AG04450 (cell line): ENCODE measurements at regions not wholly inside any gene's neighbourhood (a gene's known extent, or its start where the extent isn't known, plus 50 kb on each side); places are given as distances from the start of the nearest gene placed in this dataset.
"Not testable (repeated sequence)": the region's sequence is repeated elsewhere in the genome, so short reads cannot be mapped to it uniquely, and the experiment has no call there.

Experiments
- CTCF ChIA-PET: fragments of 300-600, 350-600 bp; formaldehyde crosslinking; extraction: SDS; loops from one replicate; lab custom pipeline; 2022; ENCODE audit warnings: antibody characterized with exemption, inconsistent platforms; lab: Charles Lee
- POLR2A ChIA-PET: fragments of 350-600 bp; formaldehyde crosslinking; extraction: SDS; loops from one replicate; lab custom pipeline; 2021; ENCODE audit warnings: antibody characterized with exemption, inconsistent platforms; lab: Yijun Ruan, JAX
- DNase-seq: peaks from one replicate; pipeline ENCODE4 v3.0.0-alpha.2; 2011; ENCODE audit warnings: low read depth, low spot score
- H3K27ac ChIP-seq: one replicate; pipeline ENCODE4 v1.5.1; 2012; ENCODE audit warnings: low read depth, low read length, control low read depth
- H3K27me3 ChIP-seq: one replicate; pipeline ENCODE4 v1.6.0; 2012; ENCODE audit warnings: low read length; ENCODE audit not compliant: control insufficient read depth, insufficient read depth
- H3K4me3 ChIP-seq: 2 replicates; pipeline ENCODE4 v1.5.1; 2011; ENCODE audit warnings: mild to moderate bottlenecking, low read depth, low read length, control low read depth
- H3K9me3 ChIP-seq: 2 replicates; pipeline ENCODE4 v1.5.1; 2012; ENCODE audit warnings: low read length; ENCODE audit not compliant: control insufficient read depth, insufficient read depth
- CTCF ChIP-seq: IDR thresholded peaks from 2 replicates; pipeline ENCODE4 v1.5.1; 2011; ENCODE audit warnings: low read depth, low read length, control low read depth, inconsistent platforms

DNA sequence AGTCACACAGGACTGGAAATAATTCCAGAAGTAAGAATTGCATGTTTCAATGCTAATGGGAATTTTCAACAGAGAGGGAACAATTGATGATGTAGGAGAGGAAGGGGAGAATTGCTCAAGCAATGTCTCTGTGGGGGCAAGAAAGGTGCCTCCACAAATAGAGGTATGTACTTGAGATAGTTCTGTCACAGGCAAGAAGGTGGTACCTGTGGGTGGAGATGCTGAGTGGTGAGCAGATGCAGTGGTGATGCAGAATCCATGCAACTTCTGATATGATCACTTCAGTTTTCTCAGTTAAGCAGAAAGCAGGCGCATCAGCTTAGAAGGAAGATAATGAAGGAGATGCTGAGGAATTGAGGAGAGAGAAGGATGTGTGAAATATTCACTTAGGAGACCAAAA, 55.1 kb upstream of the SEC24B start:
- no peak overlapping the region for H3K4me3 ChIP-seq
- TF ChIP-seq CTCF = no peak
- H3K9me3 ChIP-seq = no peaks in the 10 kb centered on the region
- DNase-seq = no peak
- H3K27ac ChIP-seq = no peak overlapping the region
- H3K27me3 ChIP-seq = no peaks in the 10 kb centered on the region
- POLR2A ChIA-PET = no interaction called here
- CTCF ChIA-PET = no interaction called here

DNA sequence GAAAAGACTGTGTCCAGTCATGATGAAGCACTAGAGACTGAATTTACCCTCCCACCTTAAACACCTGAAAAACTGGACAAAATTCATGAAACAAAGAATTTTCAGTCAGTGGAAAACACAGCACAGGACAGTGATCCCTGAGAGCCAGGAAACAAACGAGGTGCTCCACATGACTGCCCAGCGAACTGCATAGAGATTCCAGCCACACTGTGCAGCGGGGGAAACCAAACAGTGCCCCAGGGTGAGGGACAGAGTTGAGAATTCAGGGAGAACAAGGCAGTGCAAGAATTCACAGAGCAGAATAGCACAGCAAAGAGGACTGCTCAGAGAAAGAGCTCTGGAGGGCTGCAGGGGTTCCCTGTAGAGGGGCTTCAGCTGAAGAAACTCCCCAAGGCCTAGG, 55.5 kb upstream of the SEC24B start:
- H3K4me3 ChIP-seq = no peak overlapping the region
- H3K27me3 ChIP-seq = no peaks in the 10 kb centered on the region
- H3K9me3 ChIP-seq = no peaks in the 10 kb centered on the region
- H3K27ac ChIP-seq = no peak overlapping the region
- TF ChIP-seq CTCF = no peak
- ChIA-PET POLR2A (no interaction called here), CTCF (no interaction called here)
- no peak for DNase-seq

- CTCF ChIA-PET = no interaction called here
- DNase-seq = no peak
- no peaks in the 10 kb centered on the region for H3K9me3 ChIP-seq
- no peak for TF ChIP-seq CTCF
- H3K27me3 ChIP-seq = no peaks in the 10 kb centered on the region
- POLR2A ChIA-PET = interaction anchor here (0.5 kb wide), 1 partner anchor 1382 kb away, joined by 4 read pairs; no protein-coding TSS in a partner anchor
- no peak overlapping the region for H3K27ac ChIP-seq
- H3K4me3 ChIP-seq = no peak overlapping the region
Observed at GRCh38 chr4:109375778-109376414, 57.7 kb upstream of the SEC24B start.

DNA sequence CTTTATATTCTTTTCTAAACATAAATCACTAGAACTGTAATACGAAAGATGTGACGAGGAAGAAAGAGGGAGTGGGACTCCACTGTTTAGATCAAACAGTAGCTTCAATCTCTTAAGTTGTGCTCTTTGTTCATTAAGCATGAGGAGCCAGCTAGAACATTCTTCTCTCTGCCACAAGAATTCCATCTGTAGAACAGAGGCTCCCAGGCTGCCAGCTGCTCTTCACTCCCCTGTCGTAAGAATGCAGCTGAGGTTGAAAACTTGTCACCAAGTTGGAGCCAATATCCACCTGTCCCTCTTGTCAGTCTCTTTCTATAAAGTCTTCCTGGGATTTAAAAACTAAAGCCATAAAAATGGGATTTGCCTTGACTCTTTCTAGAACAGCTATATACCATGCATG, 65.0 kb upstream of the SEC24B start:
- Histone ChIP-seq H3K9me3 (no peaks in the 10 kb centered on the region), H3K4me3 (no peak overlapping the region), H3K27me3 (no peaks in the 10 kb centered on the region), H3K27ac (no peak overlapping the region)
- no peak for TF ChIP-seq CTCF
- POLR2A ChIA-PET = no interaction called here
- CTCF ChIA-PET = no interaction called here
- no peak for DNase-seq

DNA sequence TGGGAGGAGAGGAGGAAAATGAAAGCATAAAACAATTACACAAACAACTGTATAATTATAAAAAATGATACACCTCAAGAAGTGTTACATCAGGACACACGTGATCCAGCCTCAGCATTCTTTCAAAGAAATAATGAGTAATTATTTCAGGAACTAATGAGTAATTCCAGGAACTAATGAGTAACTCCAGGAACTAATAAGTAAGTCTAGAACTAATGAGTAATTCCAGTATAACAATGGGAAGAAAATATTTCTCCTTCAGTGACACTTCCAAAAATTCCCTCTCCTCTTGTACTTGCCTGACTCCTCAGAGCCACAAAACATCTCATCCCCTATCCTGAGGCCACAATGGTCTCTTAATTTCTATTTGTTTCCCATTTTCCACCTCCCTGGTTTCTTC, 63.5 kb upstream of the COL25A1 start:
- DNase-seq = no peak
- ChIA-PET POLR2A (no interaction called here), CTCF (no interaction called here)
- Histone ChIP-seq H3K9me3 (no peaks in the 10 kb centered on the region), H3K27ac (no peak overlapping the region), H3K27me3 (no peaks in the 10 kb centered on the region), H3K4me3 (no peak overlapping the region)
- TF ChIP-seq CTCF = no peak

DNA sequence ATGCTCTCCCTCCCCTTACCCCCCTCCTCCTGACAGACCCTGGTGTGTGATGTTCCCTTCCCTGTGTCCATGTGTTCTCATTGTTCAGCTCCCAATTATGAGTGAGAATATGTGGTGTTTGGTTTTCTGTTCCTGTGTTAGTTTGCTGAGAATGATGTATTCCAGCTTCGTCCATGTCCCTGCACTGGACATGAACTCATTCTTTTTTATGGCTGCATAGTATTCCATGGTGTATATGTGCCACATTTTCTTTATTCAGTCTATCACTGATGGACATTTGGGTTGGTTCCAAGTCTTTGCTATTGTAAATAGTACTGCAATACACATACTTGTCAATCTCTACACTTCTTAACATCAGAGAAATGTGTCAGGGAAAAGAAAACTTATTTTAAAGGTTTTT, 62.8 kb upstream of the COL25A1 start:
- H3K4me3 ChIP-seq, H3K9me3 ChIP-seq, H3K27ac ChIP-seq, H3K27me3 ChIP-seq, POLR2A ChIA-PET, DNase-seq: not testable (repeated sequence)
- CTCF ChIA-PET = interaction anchor here (0.7 kb wide), 1 partner anchor 89 kb away, joined by 3 read pairs; no protein-coding TSS in a partner anchor
